HG02642 (cell line): ENCODE measurements at regions not wholly inside any gene's neighbourhood (a gene's known extent, or its start where the extent isn't known, plus 50 kb on each side); places are given as distances from the start of the nearest gene placed in this dataset.
"Not testable (repeated sequence)": the region's sequence is repeated elsewhere in the genome, so short reads cannot be mapped to it uniquely, and the experiment has no call there.

ENCODE experiments used
- ATAC-seq: cut with Tn5 transposase; IDR thresholded peaks from one replicate; pipeline ENCODE4 v1.9.1; 2021; ENCODE audit warnings: mild to moderate bottlenecking; ENCODE audit not compliant: unreplicated experiment, poor library complexity

DNA sequence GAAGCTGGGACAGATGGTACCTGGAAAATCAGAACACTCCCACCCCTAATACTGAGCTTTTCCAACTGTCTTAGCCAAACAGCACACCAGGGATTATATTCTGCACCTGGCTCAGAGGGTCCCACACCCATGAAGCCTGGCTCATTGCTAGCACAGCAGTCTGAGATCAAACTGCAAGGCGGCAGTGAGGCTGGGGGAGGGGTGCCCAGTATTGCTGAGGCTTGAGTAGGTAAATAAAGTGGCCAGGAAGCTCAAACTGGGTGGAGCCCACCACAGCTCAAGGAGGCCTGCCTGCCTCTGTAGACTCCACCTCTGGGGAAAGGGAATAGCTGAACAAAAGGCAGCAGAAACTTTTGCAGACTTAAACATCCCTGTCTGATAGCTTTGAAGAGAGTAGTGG, 403.3 kb downstream of the MBD2 start:
- not testable (repeated sequence) for ATAC-seq

DNA sequence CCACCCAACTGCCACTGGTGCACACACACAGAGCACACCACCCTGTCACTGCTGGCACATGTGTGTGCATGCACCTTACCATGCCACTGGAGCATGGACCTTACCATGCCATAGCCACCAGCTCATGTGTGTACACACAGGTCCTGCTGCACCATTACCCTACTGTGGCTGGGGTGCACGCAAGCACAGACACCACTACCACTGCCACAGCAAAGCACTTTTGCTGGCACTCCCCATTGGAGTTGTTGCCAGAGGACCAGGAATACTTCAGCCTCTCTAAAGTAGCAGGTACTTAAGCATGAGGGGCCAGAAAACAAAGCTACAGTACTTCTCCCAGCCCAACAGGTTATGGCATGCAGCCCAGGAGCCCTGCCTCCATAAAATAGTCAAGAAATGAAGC, 404.8 kb downstream of the MBD2 start:
- no peak for ATAC-seq

DNA sequence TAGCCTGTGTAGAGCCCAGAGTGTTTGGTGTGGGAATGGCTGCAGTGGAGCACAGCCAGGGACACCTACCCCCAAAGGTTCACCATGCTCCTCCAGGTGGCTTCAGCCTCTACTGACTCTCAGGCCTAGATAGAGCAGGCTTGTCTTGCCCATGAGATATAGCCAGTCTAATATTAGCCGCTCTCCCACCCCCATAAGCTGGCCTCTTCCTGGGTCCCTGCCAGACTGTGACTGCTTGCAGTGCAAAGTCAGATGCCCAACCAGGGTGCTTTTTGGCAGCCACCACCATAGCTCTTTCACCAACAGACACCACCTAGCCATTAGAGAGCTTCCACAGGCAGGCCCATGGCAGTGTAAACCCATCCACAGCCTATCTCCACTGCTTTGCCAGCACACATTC, 405.3 kb downstream of the MBD2 start:
- no peak for ATAC-seq

DNA sequence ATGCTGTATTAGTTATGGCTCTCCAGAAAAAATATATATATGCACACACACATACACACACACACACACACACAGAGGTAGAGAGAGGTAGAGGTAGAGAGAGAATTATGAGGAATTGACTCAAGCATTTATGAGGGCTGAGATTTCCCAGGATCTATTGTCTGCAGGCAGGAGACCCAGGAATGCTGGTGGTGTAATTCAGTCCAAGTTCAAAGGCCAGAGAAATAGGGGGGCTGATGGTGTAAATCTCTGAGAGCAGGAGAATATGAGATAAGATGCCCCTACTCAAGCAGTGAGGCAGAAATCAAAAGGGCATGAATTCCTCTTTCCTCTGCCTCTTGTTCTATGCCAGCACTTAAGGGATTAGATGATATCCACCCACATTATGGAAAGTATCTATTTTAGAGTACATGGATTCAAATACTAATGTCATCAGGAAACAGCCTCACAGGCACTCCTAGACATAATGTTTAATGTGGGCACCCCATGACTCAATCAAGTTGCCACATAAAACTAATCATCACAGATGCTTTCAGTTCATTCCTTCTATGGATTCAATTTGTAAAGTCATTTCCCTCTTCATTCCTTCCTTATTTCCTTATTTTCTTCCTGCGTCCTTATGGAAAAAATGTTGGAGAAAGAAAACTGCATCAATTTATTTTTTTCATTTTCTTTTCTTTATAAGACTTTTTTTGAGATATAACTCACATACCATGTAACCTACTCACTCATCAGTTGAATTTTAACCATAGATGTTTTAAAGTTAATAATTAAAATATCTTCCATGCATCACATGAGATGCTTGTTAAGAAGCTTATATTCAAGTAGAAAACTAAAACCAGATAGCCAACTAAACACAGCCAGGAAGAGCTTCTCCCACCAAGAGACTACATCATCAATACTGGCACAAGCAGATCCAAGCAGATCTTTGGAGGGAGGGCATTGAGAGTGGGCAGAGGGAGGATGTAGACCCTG, 406.2 kb downstream of the MBD2 start:
- ATAC-seq: no peak

DNA sequence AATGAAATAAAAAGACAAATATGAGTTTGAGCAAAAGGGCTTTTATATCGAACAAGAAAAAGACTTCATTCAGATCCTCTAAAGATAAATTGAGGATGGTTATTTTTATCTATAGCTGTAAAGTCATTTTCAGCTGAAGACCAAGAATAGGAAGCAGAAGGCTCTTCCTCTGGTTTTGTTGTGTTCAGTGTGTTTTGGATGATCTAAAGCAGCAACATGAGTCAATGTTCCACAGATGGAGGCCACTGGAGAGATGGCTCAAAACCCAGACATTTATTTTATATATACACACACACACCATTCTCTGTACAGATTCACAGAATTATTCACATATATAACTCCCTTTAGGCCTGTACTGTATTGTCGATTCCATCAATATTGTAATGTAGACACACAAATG, 424.3 kb downstream of the MBD2 start:
- no peak for ATAC-seq

DNA sequence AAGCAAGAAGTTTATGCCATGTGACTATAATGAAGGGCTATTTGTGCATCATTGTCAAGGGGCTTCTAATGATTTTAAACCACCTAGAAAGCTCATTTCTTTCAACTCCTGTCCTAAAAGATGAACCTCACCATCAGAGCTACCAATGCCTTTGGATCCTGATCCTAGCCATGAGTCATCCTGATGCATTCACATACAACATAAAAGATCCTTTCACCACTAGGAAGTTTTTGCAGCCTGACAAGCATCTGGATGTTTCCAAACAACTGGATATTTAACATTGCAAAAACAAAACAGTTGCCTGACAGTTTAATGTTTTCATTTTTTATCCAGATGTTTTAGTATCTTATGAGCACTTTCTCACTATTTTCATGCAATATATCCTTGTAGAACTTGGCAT, 425.3 kb downstream of the MBD2 start:
- ATAC-seq: no peak

DNA sequence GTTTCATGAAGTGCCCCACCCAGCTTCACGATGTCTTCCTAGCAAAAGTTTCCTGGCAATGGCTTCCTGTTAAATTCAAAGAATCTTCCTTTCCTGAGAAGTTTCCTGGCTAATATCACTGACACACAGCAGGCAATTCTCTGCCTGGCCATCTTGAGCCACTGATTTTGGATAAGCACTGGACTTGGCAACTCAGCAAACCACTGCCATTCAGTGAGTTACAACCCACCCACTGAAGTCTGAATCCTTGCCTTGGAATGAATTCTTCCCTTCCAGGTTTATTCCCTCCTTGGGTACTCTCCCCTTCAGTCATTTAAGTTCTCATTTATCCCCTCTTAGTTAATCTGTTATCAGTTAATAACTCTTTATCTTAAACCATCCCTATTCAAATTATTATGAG, 426.0 kb downstream of the MBD2 start:
- ATAC-seq: no peak

DNA sequence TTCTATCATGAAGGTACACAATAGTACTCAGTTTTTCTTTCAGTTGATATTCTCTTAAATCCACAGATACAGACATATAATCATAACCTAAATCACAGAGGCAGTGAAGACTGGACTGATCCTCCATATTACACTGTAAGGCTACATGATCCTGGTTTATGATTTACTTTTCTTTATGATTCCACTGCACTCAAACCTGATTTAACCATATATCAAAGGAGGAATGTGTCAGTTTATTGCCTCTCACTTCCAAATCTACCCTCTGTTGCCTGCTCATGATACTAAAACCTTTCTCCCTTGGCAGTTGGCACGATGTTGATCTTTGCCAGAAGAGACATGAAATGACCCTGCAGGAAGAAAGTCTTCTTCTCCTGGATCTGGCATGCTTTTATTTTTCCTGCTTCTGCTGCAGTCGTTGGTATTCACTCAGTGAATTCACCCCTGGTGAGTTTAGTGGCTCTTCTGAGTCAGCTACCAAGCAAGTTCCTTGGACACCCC, 426.4 kb downstream of the MBD2 start:
- ATAC-seq: no peak

DNA sequence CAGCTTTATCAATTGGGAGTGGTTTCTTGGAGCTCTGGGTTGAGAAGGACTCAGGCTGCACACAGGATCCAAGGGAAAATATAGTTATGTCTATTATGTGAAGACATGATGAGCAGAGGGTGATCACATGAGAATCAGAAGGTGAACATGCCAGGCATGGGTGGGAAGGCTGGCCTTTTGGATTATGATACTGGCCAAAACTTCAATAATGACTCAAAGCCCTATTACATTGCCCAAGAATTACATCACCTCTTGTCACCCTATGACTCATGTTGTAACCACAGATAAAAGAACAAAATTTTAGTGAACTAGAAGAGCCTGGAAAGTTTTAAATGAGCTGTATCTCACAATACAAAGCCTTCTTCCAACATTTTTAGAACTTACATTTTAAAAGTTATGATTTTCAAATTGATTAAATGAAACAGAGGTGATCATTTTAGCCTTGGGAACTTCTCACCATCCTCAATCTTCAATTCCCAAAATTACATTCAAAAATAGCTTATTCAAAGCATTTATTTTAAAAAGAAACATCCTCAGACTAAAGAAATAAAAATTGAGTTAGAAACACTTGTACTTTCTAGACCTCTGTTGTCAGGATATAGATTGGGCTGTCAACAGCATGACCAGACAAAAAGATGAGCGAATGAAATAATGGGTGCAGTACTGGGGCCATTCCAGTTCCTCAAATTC, 428.3 kb downstream of the MBD2 start:
- ATAC-seq: peak; percentile 83

DNA sequence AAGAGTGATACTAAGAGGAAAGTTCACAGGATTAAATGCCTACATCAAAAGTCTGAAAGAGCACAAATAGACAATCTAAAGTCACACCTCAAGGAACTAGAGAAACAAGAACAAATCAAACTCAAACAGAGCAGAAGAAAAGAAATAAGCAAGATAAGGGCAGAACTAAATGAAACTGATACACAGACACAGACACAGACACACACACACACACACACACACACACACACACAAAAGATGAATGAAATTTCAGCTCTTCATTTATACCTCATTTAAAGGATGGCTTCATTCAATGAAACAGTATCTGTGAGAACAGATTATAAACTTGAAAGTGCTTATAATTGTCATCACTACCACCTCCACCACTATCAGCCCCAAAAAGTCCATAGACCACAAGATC, 428.9 kb downstream of the MBD2 start:
- no peak for ATAC-seq

DNA sequence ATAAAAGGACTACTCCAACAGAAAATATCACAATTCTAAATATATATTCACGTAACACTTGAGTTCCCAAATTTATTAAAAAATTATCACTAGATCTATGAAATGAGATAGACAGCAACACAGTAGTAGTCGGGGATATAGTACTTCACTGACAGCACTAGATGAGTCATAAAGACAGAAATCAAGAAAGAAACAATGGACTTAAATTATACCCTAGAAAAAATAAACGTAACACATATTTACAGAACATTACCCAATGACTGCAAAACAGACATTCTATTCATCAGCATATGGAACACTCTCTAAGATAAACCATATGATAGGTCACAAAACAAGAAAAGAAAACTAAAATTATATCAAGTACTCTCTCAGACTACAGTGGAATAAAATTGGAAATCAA, 429.4 kb downstream of the MBD2 start:
- no peak for ATAC-seq

DNA sequence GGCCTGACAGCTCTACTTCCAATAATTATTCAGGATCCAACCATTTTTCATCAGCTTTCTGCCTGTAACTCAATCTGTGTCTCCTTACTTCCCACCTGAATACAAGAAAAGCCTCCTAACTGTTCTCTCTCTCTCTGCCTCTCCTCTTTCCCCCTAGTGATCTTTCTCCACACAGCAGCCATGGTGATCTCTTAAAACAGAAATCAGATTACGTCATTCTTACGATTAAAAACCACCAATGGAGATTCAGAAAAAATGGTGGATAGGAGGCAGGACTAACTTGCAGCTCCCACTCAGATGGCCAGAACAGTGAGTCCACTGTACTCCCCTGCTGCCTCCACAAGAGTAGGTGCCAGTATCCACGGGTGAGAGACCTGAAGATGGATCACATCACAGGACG, 431.7 kb downstream of the MBD2 start:
- ATAC-seq: no peak

DNA sequence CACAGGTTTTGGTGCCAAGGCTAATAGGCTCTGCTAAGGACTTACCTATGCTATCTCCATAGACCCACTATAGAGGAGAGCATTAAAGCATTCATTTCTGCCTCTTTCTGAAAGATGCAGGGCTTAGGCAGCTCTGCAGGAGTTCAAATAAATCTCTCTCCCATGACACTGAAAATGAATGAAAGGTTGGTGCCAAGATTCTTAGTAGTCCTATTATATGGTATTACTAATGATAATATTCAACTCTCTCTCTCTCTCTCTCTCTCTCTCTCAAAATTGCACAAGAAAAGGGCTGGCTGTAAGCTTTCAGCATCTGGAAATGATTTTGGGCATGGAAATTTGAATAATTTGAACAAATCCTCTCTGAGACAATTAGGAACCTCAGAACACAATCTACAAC, 433.7 kb downstream of the MBD2 start:
- no peak for ATAC-seq

DNA sequence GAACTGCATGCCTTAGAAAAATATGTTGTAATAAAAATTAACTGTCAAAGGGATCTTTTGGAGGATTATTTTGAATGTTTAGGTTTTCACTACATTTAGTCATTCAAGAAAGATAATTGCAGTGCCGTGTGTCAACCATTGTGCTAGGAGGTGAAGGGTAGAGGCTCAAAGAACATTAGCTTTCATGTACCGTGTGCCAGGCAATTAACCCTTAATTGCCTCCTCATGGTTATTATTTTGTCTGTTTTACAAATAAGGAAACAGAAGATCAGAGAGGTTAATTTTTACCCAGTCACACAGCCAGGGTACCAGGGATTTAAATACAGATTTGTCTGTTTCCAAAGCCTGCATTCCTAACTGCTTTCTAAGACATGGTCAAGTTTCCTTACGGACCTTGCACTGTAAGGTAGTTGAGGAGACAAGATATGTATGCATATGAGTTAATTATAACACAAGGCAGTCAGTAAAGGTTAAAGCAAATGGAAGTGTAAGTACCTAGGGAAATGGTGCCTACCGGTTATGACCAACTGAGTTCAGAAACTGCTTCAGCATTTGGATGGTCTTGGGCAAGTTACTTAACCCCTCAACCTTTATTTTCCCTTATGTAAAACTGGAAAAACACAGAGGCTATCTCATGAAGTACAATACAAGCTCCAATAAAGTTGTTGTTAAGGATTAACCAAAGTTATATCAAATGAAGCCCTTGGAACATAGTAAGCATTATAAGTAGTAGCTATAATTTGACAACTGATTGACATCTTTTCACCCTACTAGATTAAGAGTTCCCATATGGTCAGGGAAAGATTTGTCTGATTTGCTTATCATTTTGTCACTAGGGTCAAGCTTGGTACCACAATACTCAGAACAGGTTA, 434.9 kb downstream of the MBD2 start:
- no peak for ATAC-seq

DNA sequence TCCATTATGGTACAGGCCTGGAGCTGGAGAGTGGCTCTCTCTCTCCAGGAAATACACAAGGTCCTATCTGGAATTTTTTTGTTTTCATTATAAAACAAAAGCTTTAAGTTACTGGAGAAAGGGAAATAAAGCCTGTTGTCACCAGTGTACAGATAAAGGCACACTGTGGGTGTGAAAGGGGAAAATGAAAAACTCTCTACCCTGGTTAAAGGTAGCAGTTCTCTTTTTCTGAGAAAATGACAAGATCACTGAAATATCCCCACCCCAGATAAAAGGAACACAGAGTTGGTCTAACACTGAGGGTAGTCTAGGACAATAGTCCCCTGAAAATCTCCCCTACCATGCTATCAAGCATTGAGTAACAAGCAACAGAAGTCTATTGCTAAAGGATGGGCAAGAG, 438.7 kb downstream of the MBD2 start:
- no peak for ATAC-seq

DNA sequence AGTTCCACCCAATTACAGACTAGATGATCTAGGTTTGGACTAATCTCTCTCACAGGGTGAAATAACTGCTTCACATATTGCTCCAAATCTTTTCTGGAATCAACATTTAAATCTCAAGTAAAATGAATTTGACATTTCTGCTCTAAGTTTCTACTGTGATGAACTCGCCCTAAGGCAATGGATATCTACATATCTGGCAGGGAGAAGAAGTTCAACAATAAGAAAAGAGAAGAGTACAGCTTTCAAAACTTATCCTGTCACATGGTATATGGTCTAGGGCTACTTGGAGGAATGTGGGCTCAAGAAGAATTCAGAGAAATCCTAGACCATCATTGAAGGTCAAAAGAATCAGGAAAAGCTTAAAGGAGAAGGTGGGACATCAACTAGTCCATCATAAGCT, 440.2 kb downstream of the MBD2 start:
- ATAC-seq: no peak

DNA sequence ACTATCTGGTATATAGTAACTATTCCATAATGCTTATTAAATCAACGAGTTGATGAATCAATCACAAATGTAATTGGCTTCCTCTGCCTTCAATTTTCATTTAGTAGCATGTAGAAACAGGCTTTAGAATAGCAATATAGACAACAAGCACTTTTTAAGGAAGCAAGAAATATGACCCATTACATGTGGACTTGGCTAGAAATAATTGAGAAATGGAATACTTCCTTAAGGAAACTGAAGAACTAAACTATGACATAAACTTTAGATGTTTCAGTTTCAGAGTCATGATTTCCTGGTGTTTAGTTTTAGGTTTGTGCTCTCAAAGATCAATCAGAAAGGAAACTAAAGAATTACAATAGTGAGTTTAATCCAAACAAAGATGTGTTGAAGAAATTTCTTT, 443.8 kb downstream of the MBD2 start:
- ATAC-seq: no peak

DNA sequence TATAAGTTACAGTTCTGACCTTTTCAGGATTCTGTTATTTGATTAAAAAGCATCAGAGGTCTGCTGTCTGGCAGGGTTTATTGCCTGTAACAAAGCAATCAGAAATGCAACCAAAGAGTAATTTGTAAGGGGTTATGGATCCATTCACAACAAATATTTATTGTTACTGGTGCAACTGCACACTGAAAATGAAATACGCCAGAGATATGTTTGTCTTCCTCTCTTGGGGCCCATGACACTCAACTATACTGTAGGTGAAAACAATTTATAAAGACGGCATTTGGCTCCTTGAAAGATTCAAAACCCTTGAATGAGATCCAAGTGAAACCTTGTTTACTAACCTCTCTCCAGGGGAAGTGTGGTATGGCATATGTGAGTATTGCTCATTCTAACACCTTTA, 452.2 kb downstream of the MBD2 start:
- ATAC-seq: no peak

DNA sequence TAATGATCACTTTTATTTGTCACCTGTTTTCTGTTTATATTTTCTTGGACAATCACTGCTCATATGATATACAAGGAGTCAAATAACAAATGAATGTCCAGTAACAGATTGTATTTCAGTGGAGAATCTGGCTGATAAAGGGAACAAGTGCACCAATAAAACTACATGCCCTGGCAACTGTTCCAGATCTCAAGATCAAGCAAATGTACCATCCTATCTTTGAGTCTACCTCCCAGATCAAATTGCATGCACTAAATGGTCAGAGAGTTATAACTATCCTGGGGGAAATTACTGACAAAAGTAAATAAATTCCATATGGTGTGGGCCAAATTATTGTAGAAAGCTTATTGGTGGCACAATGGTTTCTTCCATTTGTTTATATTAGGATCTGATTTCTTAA, 452.8 kb downstream of the MBD2 start:
- ATAC-seq: no peak

DNA sequence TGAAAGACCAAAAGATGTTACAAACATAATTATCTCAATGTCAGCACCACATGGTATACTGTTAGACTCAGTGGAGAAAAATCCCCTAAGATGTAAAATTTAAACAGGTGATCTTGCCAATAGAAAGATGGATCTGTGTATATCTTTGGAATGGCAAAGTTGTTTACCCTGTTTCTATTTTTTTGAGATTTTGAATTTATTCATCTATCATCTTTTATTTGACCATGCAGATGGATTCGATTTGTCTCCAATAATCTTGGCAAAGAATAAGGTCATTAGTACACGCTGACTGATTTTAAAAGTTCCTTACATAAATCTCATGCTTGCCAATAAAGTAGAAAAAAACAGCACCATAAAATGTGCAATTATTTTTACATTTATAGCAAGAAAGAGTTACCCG, 459.3 kb downstream of the MBD2 start:
- ATAC-seq: no peak

DNA sequence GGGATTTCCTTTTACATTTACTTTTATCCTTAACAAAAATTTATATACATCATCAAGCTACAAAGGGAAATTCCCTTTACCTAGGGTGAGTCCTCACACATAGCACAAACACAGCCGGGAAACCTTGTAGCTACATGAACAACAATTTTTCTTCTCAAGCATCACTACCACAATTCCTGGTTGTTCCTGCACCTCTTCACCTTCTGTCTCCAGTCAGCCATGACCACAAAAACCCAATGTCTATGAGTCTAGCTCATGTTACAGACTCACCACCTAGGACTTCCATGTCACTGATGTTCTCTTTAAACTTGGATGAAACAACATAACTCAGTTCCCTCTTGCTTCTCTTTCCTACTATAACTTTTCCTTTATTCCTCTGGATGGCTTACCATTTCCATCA, 460.4 kb downstream of the MBD2 start:
- no peak for ATAC-seq
